ENCODE measurements at regions not wholly inside any gene's neighbourhood (a gene's known extent, or its start where the extent isn't known, plus 50 kb on each side); places are given as distances from the start of the nearest gene placed in this dataset.

DNA sequence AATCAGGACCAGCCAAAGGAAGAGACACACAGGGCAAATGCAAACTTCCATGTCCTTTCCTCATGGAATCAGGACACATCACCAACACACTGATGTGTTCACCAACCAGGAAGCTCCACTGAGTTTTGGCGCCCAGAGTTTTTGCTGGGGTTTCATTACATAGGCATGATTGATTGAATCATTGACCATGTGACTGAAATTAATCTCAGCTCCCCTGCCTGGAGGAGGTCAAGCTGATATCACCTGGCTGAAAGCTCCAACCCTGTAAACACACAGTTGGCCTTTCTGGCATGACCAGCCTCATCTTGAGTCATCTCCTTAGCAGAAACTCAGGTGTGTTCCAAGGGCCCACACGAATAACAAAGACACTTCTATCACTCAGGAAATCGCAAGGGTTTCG is 133.2 kb downstream of the TRIM29 start:
- no peak overlapping the region for H2BK5ac ChIP-seq (ENCODE audit: low read depth, low read length, poor library complexity, severe bottlenecking)
- H2BK15ac ChIP-seq (ENCODE audit: low read depth, low read length): no peak overlapping the region
- no peaks in the 10 kb centered on the region for H3K4me1 ChIP-seq (ENCODE audit: control insufficient read depth, insufficient read depth, low read length)
- intact Hi-C loops (cut with micrococcal nuclease): no loop called here
- H2BK120ac ChIP-seq (ENCODE audit: low read depth, low read length): no peak overlapping the region
- ChIA-PET POLR2A (ENCODE audit: unreplicated experiment) (no interaction called here), CTCF (no interaction called here)
- in situ Hi-C loops (cut with MboI; ENCODE audit: low sequenced_read_pairs): no loop called here
- H4K91ac ChIP-seq (ENCODE audit: insufficient read depth, low read depth, low read length): no peak overlapping the region
- no peak overlapping the region for H3K9ac ChIP-seq (ENCODE audit: low read depth, low read length)
- H3K23ac ChIP-seq (ENCODE audit: low read depth, low read length): no peak overlapping the region
- dilution Hi-C loops (cut with HindIII; ENCODE audit: low sequenced_read_pairs, unreplicated experiment): no loop called here
- H3K4ac ChIP-seq (ENCODE audit: low read depth, low read length): no peak overlapping the region
- no peak overlapping the region for H3K4me3 ChIP-seq (ENCODE audit: insufficient read depth, low read depth, low read length)
- ATAC-seq (ENCODE audit: low read depth) (no peak), DNase-seq (no peak)
- no peak overlapping the region for H2AK5ac ChIP-seq (ENCODE audit: low read depth, low read length)
- H3K9me1 ChIP-seq (ENCODE audit: insufficient read depth, low read length): no peaks in the 10 kb centered on the region
- no peak overlapping the region for H4K5ac ChIP-seq (ENCODE audit: low read depth, low read length)
- no peak overlapping the region for H3K56ac ChIP-seq (ENCODE audit: extremely low read depth, insufficient read depth, low read length)
- H2BK20ac ChIP-seq (ENCODE audit: low read depth, low read length): no peak overlapping the region
- H3K79me1 ChIP-seq (ENCODE audit: low read depth in 1 of 2, low read length in 2 of 2): no peaks in the 10 kb centered on the region
- H3K4me2 ChIP-seq (ENCODE audit: low read depth, low read length): no peak overlapping the region
- H3K27me3 ChIP-seq (ENCODE audit: control insufficient read depth, insufficient read depth, low read length): peaks cover 7% of the 10 kb centered on the region; the same call in 1 of the 2 replicates
- no peak overlapping the region for H3K27ac ChIP-seq (ENCODE audit: insufficient read depth, low read length)
- BruUV-seq (replicated peaks): no TSS peak
- H3K18ac ChIP-seq (ENCODE audit: low read depth, low read length): no peak overlapping the region
- H4K8ac ChIP-seq (ENCODE audit: low read depth in 2 of 2, low read length in 2 of 2): no peak overlapping the region
- H3K14ac ChIP-seq (replicated peaks; ENCODE audit: low read depth, low read length): no peak overlapping the region
- TF ChIP-seq CHD1 (IDR thresholded peaks at IDR 0.05; ENCODE audit: low read depth, low read length) (no peak), ELK1 (IDR thresholded peaks at IDR 0.05; ENCODE audit: borderline replicate concordance, low read depth, low read length) (no peak), MXI1 (IDR thresholded peaks at IDR 0.05; ENCODE audit: borderline replicate concordance, low read depth, low read length) (no peak), USF2 (IDR thresholded peaks at IDR 0.05; ENCODE audit: low read depth, low read length) (no peak), MAFK (IDR thresholded peaks at IDR 0.05; ENCODE audit: low read depth, low read length) (no peak), CEBPB (IDR thresholded peaks at IDR 0.05; ENCODE audit: low read depth, low read length) (no peak), NFE2L2 (IDR thresholded peaks at IDR 0.05; ENCODE audit: low read depth, low read length) (no peak)
- H3K9me3 ChIP-seq (ENCODE audit: control insufficient read depth, insufficient read depth, low read length): no peaks in the 10 kb centered on the region
- H2AK9ac ChIP-seq (replicated peaks; ENCODE audit: low read depth, low read length, poor library complexity): no peak overlapping the region
- H4K20me1 ChIP-seq (ENCODE audit: insufficient read depth, low read length): no peaks in the 10 kb centered on the region
- H3K36me3 ChIP-seq (ENCODE audit: control insufficient read depth, insufficient read depth, low read length): no peaks in the 10 kb centered on the region
- H2AFZ ChIP-seq (replicated peaks; ENCODE audit: low read length, poor library complexity): no peak overlapping the region
- no CpG with 5 or more reads among the region's 4 CpGs for WGBS, 2 experiments (ENCODE audit: extremely low coverage in 2 of 2, insufficient read length in 1 of 2)

Data from IMR-90 (cell line).